HG03097 (cell line): ENCODE measurements at regions not wholly inside any gene's neighbourhood (a gene's known extent, or its start where the extent isn't known, plus 50 kb on each side); places are given as distances from the start of the nearest gene placed in this dataset.

Experiments
- ATAC-seq: cut with Tn5 transposase; IDR thresholded peaks from one replicate; pipeline ENCODE4 v1.9.1; 2021; ENCODE audit not compliant: unreplicated experiment, low FRiP score

DNA sequence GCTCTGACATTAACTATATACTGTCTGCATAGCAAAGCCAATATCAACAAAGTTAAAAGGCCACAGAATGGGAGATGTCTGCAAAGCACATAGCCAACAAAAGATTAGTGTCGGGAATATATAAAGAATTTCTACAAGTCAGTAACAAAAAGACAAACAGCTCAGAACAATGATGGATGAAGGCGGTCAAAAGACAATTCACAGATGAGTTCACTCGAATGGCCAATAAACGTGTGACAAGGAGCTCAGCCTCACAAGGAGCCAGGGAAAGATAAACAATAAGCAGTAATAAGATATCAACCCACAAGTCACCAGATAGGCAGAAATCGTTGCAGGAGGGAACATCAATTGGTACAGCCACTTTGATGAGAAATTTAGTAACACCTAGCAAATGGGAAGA lies 106.0 kb upstream of the ISX start:
- ATAC-seq = no peak

DNA sequence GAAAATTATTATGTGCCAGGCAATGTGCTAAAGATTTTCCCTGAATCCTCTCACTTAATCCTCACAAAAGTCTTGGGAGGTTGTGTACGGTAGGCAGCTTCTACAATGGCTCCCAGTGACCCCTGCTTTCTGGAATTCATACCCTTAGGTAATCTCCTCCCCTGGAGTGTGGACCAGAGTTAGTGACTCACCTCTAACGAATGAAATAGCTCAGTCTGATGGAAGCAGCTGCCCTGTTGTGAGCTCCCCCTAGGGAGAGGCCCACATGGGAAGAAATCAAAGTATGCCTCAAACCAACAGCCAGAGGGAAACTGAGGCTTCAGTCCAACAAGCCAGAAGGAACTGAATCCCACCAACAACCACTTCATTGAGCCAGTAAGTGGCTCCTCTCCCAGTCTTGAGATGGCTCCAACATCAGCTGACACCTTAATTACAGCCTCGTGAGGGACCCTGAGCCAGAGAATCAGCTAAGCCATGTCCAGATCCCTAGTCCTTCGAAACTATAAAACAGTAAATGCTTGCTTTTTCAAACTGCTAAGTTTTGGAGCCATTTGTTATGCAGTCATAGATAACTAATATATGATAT lies 98.9 kb upstream of the ISX start:
- ATAC-seq = no peak

DNA sequence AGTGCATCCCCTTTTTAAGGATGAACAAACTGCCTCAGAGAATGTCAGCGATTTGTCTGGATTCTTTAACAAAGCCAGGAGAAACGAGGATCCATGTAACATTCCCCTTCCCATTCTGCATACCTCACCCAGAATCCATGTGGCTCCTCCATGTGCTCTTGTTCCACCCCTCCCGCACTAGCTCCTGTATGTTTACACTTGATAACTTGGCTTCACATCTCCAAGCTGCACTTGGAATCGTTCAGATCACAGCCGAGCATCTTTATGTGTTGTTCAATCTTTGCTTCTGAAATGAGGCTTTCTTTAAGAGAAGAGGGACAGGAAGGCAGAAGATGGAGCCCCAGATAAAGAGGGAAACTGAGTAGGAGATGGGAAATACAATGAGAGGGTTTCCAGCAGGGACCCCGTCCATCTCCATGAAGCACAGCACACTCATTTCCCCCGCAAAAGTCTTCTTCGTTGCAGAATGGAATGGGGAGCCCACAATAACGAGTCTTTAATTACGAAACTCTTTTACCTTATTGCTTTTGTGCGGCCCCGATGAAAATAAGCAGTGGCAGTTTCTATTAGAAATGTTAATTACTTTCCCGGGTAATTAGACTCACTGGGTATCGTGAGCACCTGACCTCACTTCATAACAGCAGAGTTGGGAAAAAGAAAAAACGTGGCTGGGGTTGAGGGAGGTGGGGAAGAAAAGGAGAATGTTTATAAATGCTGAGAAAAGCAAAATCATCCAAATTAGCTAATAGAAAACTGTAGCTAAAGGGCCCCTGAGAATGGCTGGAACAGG lies 96.8 kb upstream of the ISX start:
- no peak for ATAC-seq

DNA sequence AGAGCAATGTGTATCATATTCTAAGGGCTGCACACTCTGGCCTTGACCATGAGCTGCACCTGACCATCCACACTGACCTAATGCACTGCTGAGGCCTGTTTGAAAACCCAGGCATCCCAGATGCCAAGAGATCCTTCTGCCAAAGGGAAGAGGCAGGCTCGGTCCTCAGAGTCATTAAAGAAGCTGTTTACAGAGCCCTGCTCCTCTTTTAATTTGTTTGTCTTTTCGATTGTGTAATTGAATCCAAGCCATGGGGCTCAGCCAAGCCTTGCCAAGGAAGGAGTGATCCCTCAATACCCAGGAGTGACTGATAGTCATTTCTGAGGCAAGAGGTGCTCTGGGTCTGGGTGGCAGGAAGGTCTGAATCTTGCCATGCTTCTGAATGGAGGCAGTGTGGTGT lies 94.5 kb upstream of the ISX start:
- no peak for ATAC-seq

DNA sequence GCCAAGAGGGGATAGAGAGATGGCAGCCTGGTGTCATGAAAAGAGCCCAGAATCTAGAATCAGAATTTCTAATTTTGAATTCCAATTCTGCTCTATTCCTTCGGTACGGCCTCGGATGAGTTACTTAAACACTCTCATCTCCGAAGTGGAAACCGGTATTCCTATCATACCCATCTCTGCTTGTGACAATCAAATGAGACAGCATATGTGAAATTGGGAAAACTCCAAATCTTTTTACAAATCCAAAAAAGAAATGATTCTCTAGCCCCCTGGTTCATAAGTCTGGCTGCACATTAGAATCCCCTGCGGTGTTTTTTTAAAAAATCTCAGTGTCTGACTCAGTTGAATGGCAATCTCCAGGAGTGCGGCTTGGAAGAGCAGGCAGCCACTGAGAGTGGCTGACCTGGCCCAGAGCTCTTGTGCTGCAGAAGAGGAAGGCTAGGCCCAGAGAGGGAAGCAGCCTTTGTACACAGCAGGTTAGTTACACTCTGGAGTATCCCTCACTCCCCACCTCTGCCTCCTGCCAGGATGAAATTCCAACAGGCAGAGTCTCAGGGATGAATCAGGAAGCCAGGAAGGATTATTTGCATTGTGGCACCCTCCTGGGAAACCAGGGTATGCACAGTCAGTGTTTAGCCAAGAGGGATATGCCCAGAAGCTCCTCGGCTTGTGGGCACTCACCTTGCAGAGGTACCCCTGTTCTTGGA lies 93.6 kb upstream of the ISX start:
- ATAC-seq = no peak

DNA sequence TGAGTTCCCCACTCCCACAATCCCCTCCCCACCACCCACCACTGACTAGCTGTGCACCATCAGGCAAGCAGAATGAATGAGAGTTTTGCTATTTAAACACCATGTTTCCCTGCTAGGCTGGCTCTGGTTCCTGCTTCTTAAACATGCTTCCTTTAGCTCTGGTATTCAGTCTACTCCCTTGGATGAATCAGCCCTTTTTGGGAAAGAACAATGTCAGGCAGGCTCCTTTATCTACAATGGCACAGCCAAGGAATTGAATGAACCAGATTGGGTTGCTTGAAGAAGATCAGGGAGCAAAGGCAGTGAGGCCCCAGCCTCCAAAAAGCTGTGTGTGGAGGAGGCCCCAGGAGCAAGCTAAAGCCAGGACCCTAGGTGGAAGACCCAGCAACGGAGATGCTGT lies 92.9 kb upstream of the ISX start:
- no peak for ATAC-seq

DNA sequence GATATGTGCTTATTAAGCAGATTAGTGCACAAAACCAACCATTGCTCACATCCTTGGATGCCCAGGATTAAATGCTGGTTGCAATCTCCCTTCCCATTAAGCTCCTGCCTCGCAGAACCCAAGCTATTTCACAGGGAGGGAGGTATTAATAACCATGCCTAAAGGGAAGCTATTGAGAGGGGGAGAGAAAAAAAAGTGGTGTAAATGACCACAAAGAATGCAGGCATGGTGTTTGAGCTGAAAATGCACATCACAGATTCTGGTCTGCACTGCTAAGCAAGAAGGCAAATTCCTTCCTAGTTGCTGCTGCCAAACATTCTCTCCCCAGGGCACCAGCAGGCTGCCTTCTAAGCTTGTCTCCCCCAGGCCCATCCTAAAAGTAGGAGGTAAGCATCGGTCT lies 92.0 kb upstream of the ISX start:
- ATAC-seq = no peak

DNA sequence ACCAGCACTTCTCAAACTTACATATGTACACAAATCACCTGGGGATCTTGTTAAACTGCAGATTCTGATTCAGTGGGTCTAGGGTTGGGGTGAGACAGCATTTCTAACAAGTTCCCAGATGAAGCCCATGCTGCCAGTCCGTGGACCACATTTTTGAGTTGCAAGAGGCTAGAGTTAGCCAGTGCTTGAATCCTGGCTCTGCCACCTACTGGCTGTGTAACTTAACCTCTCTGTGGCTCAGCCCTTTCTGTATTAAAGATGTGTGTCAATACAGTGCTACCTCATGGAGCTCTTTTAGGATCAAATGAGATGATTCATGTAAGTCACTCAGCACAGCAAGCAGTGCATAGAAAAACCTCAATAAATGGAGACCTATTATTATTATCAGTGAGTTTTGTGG lies 90.2 kb upstream of the ISX start:
- ATAC-seq = no peak

DNA sequence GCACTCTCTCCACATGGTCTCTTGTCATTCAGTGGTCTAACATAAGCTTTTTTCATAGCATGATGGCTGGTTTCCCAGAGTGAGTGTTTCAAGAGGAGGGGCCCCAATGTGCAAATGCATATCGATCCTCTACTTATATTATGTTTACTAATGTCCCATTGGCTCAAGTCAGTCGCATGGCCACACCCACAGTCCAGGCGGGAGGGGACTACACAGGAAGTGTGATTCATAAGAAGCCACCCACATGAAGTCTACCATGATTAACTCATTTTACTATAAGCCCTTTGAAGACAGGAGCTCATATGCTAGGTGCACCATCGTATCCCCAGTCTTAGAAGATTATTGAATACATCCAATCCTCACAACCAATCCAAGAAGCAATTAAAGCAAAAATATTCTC lies 89.5 kb upstream of the ISX start:
- ATAC-seq = no peak

DNA sequence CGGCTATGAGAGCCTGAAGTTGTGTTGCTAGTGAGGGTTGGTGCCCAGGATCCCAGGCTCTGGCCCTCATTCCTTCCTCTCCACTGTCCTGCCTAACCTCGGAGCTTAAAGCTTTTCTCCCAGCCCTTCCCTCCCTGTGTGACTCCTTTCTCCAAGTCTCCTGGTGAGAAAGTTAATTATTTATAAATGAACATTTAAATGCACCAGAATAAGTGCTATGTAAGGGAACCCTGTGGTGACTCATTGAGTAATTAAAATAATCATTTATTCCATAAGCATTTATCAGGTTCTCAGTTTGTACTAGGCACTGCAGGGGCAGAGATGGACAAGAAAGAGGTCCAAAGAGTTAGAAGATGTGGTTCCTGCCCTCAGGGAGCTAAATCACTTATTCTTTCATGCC lies 89.1 kb upstream of the ISX start:
- ATAC-seq = no peak

DNA sequence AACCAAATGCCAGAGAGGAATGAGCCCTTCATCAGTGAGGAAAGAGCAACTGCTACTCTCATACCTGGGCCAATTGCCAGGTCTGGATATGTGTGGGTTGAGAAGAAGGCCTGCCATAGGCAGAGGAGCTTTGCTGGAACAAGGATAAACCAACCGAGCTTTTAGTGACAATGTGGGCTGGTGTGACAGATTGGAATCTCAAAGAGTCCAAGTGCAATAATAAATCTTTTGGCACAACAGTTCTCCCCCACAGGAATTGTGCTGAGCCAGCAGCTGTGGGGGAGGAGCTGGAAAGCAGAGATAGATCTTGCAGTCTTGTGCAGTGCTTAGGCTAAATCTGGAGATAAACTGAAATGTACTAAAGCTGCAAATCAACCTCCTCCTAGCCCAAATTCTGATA lies 79.4 kb upstream of the ISX start:
- ATAC-seq = no peak

DNA sequence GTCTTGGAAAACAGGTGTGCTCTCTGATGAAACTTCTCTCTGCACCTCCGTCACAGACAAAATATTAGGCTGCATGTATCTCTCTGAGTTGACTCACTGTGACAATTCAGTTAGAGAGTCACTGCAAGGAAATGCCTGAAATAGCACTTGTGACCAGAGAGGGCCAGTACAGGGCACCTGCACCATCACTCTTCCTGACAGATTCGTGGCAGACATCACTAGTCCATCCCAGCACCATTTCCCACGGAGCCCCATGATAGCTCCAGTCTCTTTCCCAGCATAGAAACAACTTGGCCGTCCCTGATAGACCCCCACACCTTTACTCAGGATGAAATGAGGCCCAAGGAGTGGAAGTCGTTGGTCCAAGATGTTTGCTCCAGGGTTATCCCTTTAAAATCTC lies 73.3 kb upstream of the ISX start:
- no peak for ATAC-seq

DNA sequence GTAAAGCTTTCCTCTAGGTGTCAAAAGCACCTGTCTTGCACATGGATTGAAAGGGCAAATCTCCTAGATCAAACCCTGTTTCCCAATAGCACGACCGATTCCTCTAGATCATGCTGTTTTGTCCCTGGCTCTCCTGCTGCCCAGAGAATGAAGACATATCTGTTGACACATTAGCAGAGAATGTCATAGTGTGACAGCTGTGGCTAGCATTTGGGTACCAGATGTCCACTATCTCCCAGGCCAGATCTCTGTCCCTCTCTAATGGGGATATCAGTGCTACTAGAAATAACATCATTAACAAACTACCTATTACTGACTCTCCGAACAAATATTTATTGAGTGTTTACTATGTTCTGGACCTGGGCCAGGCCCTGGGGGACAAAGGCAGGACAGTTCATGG lies 72.4 kb upstream of the ISX start:
- no peak for ATAC-seq

DNA sequence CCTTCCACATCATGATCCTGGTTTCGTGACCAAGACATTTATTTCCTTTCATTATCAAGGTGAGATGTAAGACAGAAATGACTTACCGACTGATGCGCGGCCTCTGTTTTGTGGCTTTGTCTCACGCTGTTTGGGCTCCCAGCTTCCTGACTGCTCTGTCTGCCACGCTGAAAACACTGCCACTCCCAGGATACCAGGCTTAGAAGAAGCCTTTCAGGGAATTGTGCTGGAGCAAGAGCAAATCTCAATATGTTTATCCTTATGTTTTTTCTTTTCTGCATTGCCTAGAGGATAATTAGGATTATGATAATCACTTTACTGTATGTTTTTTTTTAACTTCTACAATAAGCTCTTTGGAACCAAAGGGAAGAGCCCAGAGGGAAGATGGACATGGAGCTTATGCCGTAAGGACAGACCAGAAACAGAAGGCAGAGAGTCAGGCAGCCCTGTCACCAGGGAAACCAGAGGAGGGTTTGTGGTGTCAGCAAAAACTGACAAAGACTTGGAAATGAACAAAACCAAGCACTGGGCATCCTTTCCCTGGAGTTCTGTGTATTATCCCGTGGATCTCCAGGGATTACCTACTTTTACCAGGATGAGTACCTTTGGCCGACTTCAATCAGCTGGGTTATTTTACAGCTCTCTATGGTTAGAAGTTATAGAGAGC lies 68.2 kb upstream of the ISX start:
- ATAC-seq = no peak

DNA sequence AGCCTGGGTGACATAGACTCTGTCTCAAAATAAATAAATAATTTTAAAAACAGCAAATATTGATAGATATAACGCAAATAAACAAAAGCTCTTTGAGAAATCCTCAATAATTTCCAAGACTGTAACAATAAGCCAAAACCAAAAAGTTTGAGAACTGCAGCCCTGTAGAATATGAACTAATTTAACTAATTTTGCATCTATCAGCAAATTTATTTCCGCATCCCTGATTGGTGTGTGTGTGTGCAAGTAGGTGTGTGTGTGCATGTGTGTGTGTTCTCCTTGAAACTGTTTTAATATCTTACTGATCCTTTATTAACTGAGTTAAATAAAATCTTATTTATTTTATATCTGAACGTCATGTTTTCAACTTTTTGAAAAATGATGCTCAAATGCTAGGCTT lies 67.0 kb upstream of the ISX start:
- no peak for ATAC-seq

DNA sequence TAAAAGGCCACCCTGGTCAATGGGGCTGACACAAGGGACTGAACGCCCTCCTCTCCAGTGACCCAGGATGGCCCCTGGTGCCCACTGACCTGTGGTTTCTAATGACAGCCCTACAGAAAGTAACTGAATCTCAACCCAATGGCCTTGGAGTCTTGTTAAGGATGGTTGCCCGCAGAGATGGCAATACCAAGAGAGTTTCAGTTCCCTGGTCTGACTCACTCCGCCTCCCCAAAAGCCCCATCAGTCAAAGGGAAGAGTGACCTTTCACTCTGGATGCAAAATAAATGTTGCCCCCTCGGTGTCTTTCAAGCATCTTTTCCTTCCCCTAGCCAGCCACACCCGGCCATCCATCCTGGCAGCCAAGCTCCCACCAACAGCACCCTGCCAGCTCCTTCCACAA lies 57.7 kb upstream of the ISX start:
- ATAC-seq = no peak

DNA sequence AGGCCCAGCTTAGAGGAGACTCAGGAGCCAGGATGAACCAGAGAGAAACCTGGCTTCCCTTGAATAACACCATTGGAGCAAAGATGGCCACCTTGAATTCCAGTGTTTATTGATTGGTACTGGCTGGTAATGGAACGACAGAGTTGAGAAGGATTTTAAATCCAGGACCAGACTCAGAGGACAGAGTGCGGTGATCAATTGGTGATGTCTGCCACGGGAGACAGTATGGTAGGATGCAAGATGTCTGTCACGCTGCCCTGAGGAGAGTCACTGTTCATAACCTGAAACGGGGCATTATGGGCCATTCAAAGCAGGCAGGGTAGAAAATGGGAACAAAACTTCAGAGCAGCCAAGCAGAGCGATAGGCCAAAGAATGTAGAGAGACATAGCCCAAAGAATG lies 55.4 kb upstream of the ISX start:
- ATAC-seq = no peak

DNA sequence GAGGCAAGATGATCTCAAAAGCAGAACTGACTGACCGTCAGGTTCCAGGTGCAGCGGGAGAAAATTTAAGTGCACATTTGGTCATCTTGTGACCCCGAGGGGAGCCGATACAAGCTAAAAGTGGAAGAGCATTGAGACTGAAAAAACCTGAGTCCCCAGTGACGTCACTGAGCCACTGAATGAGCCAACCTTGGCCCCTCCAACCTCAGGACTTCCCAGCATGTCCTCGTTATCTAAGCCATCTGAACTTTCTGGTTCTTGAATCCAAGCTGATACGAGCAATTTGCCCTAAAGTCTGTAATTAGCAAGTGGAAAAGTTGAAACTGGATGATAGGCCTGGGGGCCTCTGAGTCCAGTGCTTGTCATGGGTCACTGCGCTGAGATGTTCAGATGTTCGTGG lies 51.1 kb upstream of the ISX start:
- ATAC-seq = no peak
